SK-N-SH (cell line): ENCODE measurements at regions not wholly inside any gene's neighbourhood (a gene's known extent, or its start where the extent isn't known, plus 50 kb on each side); places are given as distances from the start of the nearest gene placed in this dataset.

Experiments
- CTCF ChIA-PET: fragments of 300-600, 350-600 bp; formaldehyde crosslinking; extraction: SDS; loops from one replicate; lab custom pipeline; 2021; lab: Yijun Ruan, JAX
- POLR2A ChIA-PET: fragments of 350-600 bp; sonication (Branson Sonifier 250); formaldehyde crosslinking; extraction: SDS; loops from one replicate; lab custom pipeline; 2020; ENCODE audit warnings: antibody characterized with exemption, inconsistent platforms; lab: Yijun Ruan, JAX
- DNase-seq: peaks from one replicate; pipeline ENCODE4 v3.0.0; 2012
- H2AFZ ChIP-seq: fragments of 200-600 bp; sonication (generic); 2 replicates; pipeline ENCODE4 v1.8.1; 2016; ENCODE audit warnings: antibody characterized with exemption, mild to moderate bottlenecking, low read depth
- H3F3A ChIP-seq: fragments of 200-600 bp; sonication (generic); replicated peaks from 2 replicates; pipeline ENCODE3; 2016; ENCODE audit warnings: antibody characterized with exemption, mild to moderate bottlenecking; ENCODE audit not compliant: insufficient read depth
- H3K27ac ChIP-seq, 2 experiments: fragments of 200-500 bp in 1 of 2; fragments of 200-600 bp in 1 of 2; sonication (Bioruptor generic) in 1 of 2; sonication (generic), shearing (Covaris generic) in 1 of 2; 2 replicates each; pipeline versions ENCODE4 v1.5.1 to v1.6.1; 2014 to 2016; ENCODE audit warnings: low read depth in 2 of 2, inconsistent platforms in 1 of 2, low read length in 1 of 2, mild to moderate bottlenecking in 1 of 2, mixed read lengths in 1 of 2
- H3K27me3 ChIP-seq: fragments of 200-600 bp; sonication (generic), shearing (Covaris generic); 2 replicates; pipeline ENCODE4 v1.6.1; 2016; ENCODE audit warnings: mixed run types; ENCODE audit not compliant: insufficient read depth
- H3K36me3 ChIP-seq, 2 experiments: fragments of 200-500 bp in 1 of 2; fragments of 200-600 bp in 1 of 2; sonication (Bioruptor generic) in 1 of 2; sonication (generic) in 1 of 2; replicated peaks in 1 of 2; 2 replicates each; pipeline versions ENCODE3 to v1.5.1; 2014 to 2016; ENCODE audit warnings: low read length in 1 of 2, mild to moderate bottlenecking in 1 of 2; ENCODE audit not compliant: insufficient read depth in 2 of 2, control insufficient read depth in 1 of 2
- H3K4me1 ChIP-seq, 2 experiments: fragments of 200-500 bp in 1 of 2; fragments of 200-600 bp in 1 of 2; sonication (Bioruptor generic) in 1 of 2; sonication (generic), shearing (Covaris generic) in 1 of 2; 2 replicates each; pipeline versions ENCODE4 v1.5.1 to v1.6.1; 2014 to 2016; ENCODE audit warnings: low read depth in 1 of 2, low read length in 1 of 2, mixed run types in 1 of 2; ENCODE audit not compliant: insufficient read depth in 2 of 2, control insufficient read depth in 1 of 2
- H3K4me2 ChIP-seq: fragments of 200-600 bp; sonication (generic), shearing (Covaris generic); 2 replicates; pipeline ENCODE4 v1.6.1; 2017; ENCODE audit warnings: mixed run types
- H3K4me3 ChIP-seq, 2 experiments: fragments of 200-500 bp in 1 of 2; fragments of 200-600 bp in 1 of 2; sonication (Bioruptor generic) in 1 of 2; sonication (generic), shearing (Covaris generic) in 1 of 2; 2 replicates each; pipeline versions ENCODE4 v1.5.1 to v1.8.1; 2014 to 2016; ENCODE audit warnings: low read depth in 2 of 2, inconsistent platforms in 1 of 2, low read length in 1 of 2, mild to moderate bottlenecking in 1 of 2, mixed read lengths in 1 of 2, moderate library complexity in 1 of 2
- H3K79me2 ChIP-seq: fragments of 200-600 bp; sonication (generic); 2 replicates; pipeline ENCODE4 v1.8.1; 2017; ENCODE audit warnings: mild to moderate bottlenecking; ENCODE audit not compliant: insufficient read depth
- H3K9ac ChIP-seq: fragments of 200-600 bp; sonication (generic); 2 replicates; pipeline ENCODE4 v1.6.1; 2017; ENCODE audit warnings: mixed run types
- H3K9me2 ChIP-seq: fragments of 200-600 bp; sonication (generic); 2 replicates; pipeline ENCODE4 v1.6.1; 2017; ENCODE audit warnings: mixed run types
- H3K9me3 ChIP-seq: fragments of 200-600 bp; sonication (generic); 2 replicates; pipeline ENCODE4 v1.6.1; 2017; ENCODE audit warnings: mixed run types, mild to moderate bottlenecking, moderate library complexity
- H4K20me1 ChIP-seq: fragments of 200-600 bp; sonication (generic); 2 replicates; pipeline ENCODE4 v1.6.1; 2017; ENCODE audit warnings: mild to moderate bottlenecking, mixed run types; ENCODE audit not compliant: insufficient read depth
- CHD2 ChIP-seq: fragments of 150-350 bp; IDR thresholded peaks from 2 replicates; pipeline ENCODE4 v1.6.1; 2018; ENCODE audit warnings: low read length; ENCODE audit not compliant: partially characterized antibody
- EZH2phosphoT487 ChIP-seq: fragments of 200-600 bp; sonication (generic); IDR thresholded peaks from 2 replicates; pipeline ENCODE4 v1.6.1; 2017; ENCODE audit warnings: low read depth, mixed run types, mild to moderate bottlenecking, antibody characterized with exemption, moderate library complexity, borderline replicate concordance
- FOSL2 ChIP-seq: IDR thresholded peaks from 2 replicates; pipeline ENCODE4 v1.4.0; 2012; ENCODE audit warnings: low read depth, mild to moderate bottlenecking, moderate library complexity, borderline replicate concordance
- FOXJ3 ChIP-seq: sonication (generic); formaldehyde crosslinking; IDR thresholded peaks from 2 replicates; pipeline ENCODE4 v1.5.1; 2020; ENCODE audit warnings: mild to moderate bottlenecking, missing genetic modification reagents
- FOXM1 ChIP-seq: IDR thresholded peaks from 2 replicates; pipeline ENCODE4 v1.4.0; 2012; ENCODE audit warnings: low read depth, mild to moderate bottlenecking
- GABPA ChIP-seq: IDR thresholded peaks from 2 replicates; pipeline ENCODE4 v1.4.0; 2012; ENCODE audit warnings: low read depth, mild to moderate bottlenecking
- JUND ChIP-seq: IDR thresholded peaks from 2 replicates; pipeline ENCODE4 v1.4.0; 2012
- MXI1 ChIP-seq: IDR thresholded peaks from 2 replicates; pipeline ENCODE4 v1.6.1; 2012; ENCODE audit warnings: mild to moderate bottlenecking, low read depth, low read length, improper control_type of control experiment
- NRF1 ChIP-seq: IDR thresholded peaks from 2 replicates; pipeline ENCODE4 v1.6.1; 2012; ENCODE audit warnings: low read depth, mild to moderate bottlenecking, low read length
- POLR2AphosphoS5 ChIP-seq: IDR thresholded peaks from 2 replicates; pipeline ENCODE4 v1.6.1; 2012; ENCODE audit warnings: low read depth, low read length
- RFX5 ChIP-seq: IDR thresholded peaks from 2 replicates; pipeline ENCODE4 v1.6.1; 2012; ENCODE audit warnings: mild to moderate bottlenecking, improper control_type of control experiment, low read length
- RXRA ChIP-seq: IDR thresholded peaks from 2 replicates; pipeline ENCODE4 v1.4.0; 2012; ENCODE audit warnings: low read depth, mild to moderate bottlenecking, borderline replicate concordance
- SIN3A ChIP-seq: IDR thresholded peaks from 2 replicates; pipeline ENCODE4 v1.6.1; 2012; ENCODE audit warnings: low read depth, mild to moderate bottlenecking, low read length, moderate library complexity, borderline replicate concordance
- SMC3 ChIP-seq: IDR thresholded peaks from 2 replicates; pipeline ENCODE4 v1.6.1; 2012; ENCODE audit warnings: low read depth, low read length, improper control_type of control experiment
- TAF1 ChIP-seq: IDR thresholded peaks from 2 replicates; pipeline ENCODE4 v1.6.1; 2012; ENCODE audit warnings: low read depth, mild to moderate bottlenecking, low read length, moderate library complexity, borderline replicate concordance
- TCF12 ChIP-seq: IDR thresholded peaks from 2 replicates; pipeline ENCODE4 v1.4.0; 2012
- TEAD4 ChIP-seq: IDR thresholded peaks from 2 replicates; pipeline ENCODE4 v1.4.0; 2012; ENCODE audit warnings: mild to moderate bottlenecking, borderline replicate concordance; ENCODE audit not compliant: insufficient read depth
- YY1 ChIP-seq: IDR thresholded peaks from 2 replicates; pipeline ENCODE4 v1.4.0; 2012; ENCODE audit warnings: low read depth, mild to moderate bottlenecking
- WGBS: methylation state at CpG from one replicate; pipeline ENCODE4 v1.1.6; 2017; ENCODE audit warnings: low lambda C conversion rate; 5-methylcytosine and 5-hydroxymethylcytosine counted together
- TF ChIP-seq, protein P1 (sequence below): IDR thresholded peaks from 2 replicates; pipeline ENCODE4 v1.4.0; 2012; ENCODE audit warnings: low read depth
- TF ChIP-seq, protein P2 (sequence below): fragments of 200-600 bp; sonication (generic); IDR thresholded peaks from 2 replicates; pipeline ENCODE4 v1.6.1; 2017; ENCODE audit warnings: antibody characterized with exemption, mild to moderate bottlenecking, moderate library complexity
- TF ChIP-seq, protein P3 (sequence below): IDR thresholded peaks from 2 replicates; pipeline ENCODE4 v1.6.1; 2012; ENCODE audit warnings: mild to moderate bottlenecking, low read depth, low read length, moderate library complexity
- TF ChIP-seq, protein P4 (sequence below): fragments of 150-350 bp; IDR thresholded peaks from 2 replicates; pipeline ENCODE4 v1.6.1; 2016; ENCODE audit warnings: mild to moderate bottlenecking, low read depth, low read length
- TF ChIP-seq, protein P5 (sequence below): fragments of 150-350 bp; IDR thresholded peaks from 2 replicates; pipeline ENCODE4 v1.6.1; 2017; ENCODE audit warnings: antibody characterized with exemption, low read length, low read depth, borderline replicate concordance

DNA sequence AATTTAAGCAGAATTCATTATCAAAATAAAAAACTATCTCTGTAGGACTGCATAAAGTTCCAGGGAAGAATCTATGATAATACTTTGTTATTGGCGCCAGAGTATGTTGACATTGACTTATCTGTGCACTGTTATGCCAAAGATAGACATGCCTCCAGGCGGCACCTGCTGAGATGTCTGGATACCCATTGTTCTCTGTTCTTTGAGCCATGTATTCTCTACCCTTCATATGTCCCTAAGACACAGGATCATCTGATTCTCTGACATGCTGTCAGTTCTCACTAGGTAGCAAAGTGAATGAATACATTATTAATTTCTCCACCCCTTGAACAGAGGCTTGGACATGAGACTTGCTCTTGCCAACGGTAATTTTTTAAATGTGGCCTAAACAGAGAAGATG is 517.8 kb upstream of the SLITRK5 start:
- no peak overlapping the region for H3K9ac ChIP-seq
- no peaks in the 10 kb centered on the region for H3K36me3 ChIP-seq
- H3K9me2 ChIP-seq: no peaks in the 10 kb centered on the region
- TF ChIP-seq NRF1: no peak
- TF ChIP-seq SIN3A: no peak
- TF ChIP-seq POLR2AphosphoS5: no peak
- TF ChIP-seq TCF12: no peak
- no peak for TF ChIP-seq FOXM1
- TF ChIP-seq JUND: no peak
- TF ChIP-seq FOSL2: no peak
- TF ChIP-seq RXRA: no peak
- TF ChIP-seq, protein P1, sequence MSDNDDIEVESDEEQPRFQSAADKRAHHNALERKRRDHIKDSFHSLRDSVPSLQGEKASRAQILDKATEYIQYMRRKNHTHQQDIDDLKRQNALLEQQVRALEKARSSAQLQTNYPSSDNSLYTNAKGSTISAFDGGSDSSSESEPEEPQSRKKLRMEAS: no peak
- TF ChIP-seq, protein P2, sequence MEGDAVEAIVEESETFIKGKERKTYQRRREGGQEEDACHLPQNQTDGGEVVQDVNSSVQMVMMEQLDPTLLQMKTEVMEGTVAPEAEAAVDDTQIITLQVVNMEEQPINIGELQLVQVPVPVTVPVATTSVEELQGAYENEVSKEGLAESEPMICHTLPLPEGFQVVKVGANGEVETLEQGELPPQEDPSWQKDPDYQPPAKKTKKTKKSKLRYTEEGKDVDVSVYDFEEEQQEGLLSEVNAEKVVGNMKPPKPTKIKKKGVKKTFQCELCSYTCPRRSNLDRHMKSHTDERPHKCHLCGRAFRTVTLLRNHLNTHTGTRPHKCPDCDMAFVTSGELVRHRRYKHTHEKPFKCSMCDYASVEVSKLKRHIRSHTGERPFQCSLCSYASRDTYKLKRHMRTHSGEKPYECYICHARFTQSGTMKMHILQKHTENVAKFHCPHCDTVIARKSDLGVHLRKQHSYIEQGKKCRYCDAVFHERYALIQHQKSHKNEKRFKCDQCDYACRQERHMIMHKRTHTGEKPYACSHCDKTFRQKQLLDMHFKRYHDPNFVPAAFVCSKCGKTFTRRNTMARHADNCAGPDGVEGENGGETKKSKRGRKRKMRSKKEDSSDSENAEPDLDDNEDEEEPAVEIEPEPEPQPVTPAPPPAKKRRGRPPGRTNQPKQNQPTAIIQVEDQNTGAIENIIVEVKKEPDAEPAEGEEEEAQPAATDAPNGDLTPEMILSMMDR: no peak
- TF ChIP-seq, protein P3, sequence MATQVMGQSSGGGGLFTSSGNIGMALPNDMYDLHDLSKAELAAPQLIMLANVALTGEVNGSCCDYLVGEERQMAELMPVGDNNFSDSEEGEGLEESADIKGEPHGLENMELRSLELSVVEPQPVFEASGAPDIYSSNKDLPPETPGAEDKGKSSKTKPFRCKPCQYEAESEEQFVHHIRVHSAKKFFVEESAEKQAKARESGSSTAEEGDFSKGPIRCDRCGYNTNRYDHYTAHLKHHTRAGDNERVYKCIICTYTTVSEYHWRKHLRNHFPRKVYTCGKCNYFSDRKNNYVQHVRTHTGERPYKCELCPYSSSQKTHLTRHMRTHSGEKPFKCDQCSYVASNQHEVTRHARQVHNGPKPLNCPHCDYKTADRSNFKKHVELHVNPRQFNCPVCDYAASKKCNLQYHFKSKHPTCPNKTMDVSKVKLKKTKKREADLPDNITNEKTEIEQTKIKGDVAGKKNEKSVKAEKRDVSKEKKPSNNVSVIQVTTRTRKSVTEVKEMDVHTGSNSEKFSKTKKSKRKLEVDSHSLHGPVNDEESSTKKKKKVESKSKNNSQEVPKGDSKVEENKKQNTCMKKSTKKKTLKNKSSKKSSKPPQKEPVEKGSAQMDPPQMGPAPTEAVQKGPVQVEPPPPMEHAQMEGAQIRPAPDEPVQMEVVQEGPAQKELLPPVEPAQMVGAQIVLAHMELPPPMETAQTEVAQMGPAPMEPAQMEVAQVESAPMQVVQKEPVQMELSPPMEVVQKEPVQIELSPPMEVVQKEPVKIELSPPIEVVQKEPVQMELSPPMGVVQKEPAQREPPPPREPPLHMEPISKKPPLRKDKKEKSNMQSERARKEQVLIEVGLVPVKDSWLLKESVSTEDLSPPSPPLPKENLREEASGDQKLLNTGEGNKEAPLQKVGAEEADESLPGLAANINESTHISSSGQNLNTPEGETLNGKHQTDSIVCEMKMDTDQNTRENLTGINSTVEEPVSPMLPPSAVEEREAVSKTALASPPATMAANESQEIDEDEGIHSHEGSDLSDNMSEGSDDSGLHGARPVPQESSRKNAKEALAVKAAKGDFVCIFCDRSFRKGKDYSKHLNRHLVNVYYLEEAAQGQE: no peak
- H2AFZ ChIP-seq: no peak overlapping the region
- H3K4me1 ChIP-seq: no peaks in the 10 kb centered on the region
- no peaks in the 10 kb centered on the region for H3K9me3 ChIP-seq
- WGBS: 24% methylated on average over 3 of the region's 3 CpGs
- no peaks in the 10 kb centered on the region for H3K79me2 ChIP-seq
- CTCF ChIA-PET: no interaction called here
- no peaks in the 10 kb centered on the region for H3K27me3 ChIP-seq
- DNase-seq: no peak
- H3F3A ChIP-seq: no peaks in the 10 kb centered on the region
- POLR2A ChIA-PET: no interaction called here
- H3K27ac ChIP-seq: no peak overlapping the region
- H3K4me3 ChIP-seq: no peak overlapping the region
- no peaks in the 10 kb centered on the region for H4K20me1 ChIP-seq
- no peak overlapping the region for H3K4me2 ChIP-seq

DNA sequence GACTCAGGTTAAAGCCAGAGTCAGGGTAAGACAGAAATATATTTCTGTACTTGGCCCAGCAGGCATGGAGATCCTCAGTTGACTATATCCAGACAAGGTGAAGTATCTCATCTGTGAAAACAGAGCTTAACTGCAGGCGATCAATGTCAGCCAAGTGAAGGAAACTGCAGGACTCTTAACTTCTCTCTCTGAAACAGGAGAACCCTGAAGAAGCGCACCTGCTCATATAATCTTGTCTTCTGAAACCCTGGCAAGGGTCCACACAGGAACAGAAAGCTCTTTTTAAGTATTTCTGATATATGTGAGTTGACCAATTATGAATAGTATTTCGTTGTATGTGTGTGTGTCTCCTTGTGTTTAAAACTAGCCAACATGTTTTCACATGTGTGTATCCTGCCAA is 504.8 kb upstream of the SLITRK5 start:
- H3K27ac ChIP-seq: no peak overlapping the region
- WGBS: 24% methylated on average over 3 of the region's 3 CpGs
- POLR2A ChIA-PET: no interaction called here
- H3K9ac ChIP-seq: no peak overlapping the region
- no peaks in the 10 kb centered on the region for H4K20me1 ChIP-seq
- H3K9me2 ChIP-seq: no peaks in the 10 kb centered on the region
- H3K27me3 ChIP-seq: no peaks in the 10 kb centered on the region
- CTCF ChIA-PET: no interaction called here
- H3K9me3 ChIP-seq: no peaks in the 10 kb centered on the region
- H2AFZ ChIP-seq: no peak overlapping the region
- no peaks in the 10 kb centered on the region for H3F3A ChIP-seq
- H3K4me3 ChIP-seq: no peak overlapping the region
- no peak for DNase-seq
- no peaks in the 10 kb centered on the region for H3K79me2 ChIP-seq
- no peaks in the 10 kb centered on the region for H3K4me1 ChIP-seq
- H3K36me3 ChIP-seq: no peaks in the 10 kb centered on the region
- H3K4me2 ChIP-seq: no peak overlapping the region
- TF ChIP-seq TCF12 (no peak), TEAD4 (no peak), TAF1 (no peak), RFX5 (no peak), NRF1 (no peak), YY1 (no peak), EZH2phosphoT487 (no peak), JUND (no peak), SMC3 (no peak), GABPA (no peak), CHD2 (no peak), FOXJ3 (no peak), MXI1 (no peak)
- TF ChIP-seq, protein P4, sequence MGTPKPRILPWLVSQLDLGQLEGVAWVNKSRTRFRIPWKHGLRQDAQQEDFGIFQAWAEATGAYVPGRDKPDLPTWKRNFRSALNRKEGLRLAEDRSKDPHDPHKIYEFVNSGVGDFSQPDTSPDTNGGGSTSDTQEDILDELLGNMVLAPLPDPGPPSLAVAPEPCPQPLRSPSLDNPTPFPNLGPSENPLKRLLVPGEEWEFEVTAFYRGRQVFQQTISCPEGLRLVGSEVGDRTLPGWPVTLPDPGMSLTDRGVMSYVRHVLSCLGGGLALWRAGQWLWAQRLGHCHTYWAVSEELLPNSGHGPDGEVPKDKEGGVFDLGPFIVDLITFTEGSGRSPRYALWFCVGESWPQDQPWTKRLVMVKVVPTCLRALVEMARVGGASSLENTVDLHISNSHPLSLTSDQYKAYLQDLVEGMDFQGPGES: no peak
- TF ChIP-seq, protein P5, sequence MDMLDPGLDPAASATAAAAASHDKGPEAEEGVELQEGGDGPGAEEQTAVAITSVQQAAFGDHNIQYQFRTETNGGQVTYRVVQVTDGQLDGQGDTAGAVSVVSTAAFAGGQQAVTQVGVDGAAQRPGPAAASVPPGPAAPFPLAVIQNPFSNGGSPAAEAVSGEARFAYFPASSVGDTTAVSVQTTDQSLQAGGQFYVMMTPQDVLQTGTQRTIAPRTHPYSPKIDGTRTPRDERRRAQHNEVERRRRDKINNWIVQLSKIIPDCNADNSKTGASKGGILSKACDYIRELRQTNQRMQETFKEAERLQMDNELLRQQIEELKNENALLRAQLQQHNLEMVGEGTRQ: no peak
